Tibial artery (tissue), 4 donors: ENCODE measurements at regions not wholly inside any gene's neighbourhood (a gene's known extent, or its start where the extent isn't known, plus 50 kb on each side); places are given as distances from the start of the nearest gene placed in this dataset.

ENCODE experiments used
- DNase-seq, 2 donors: peaks; one replicate each; pipeline ENCODE4 v3.0.0-alpha.2; 2019
- H3K27ac ChIP-seq, 2 donors: fragments of 200-600 bp; sonication (generic) in 1 of 2; 1 replicate in 1 of 2; 2 replicates in 1 of 2; pipeline ENCODE4 v1.5.1; 2018 to 2019; ENCODE audit warnings: mild to moderate bottlenecking in 1 of 2
- H3K27me3 ChIP-seq, 2 donors: fragments of 200-600 bp; sonication (generic) in 1 of 2; one replicate each; pipeline versions ENCODE4 v1.5.1 to v1.6.0; 2016 to 2019
- H3K36me3 ChIP-seq, 3 donors: fragments of 200-600 bp; sonication (generic) in 2 of 3; one replicate each; pipeline ENCODE4 v1.5.1; 2016 to 2019; ENCODE audit warnings: mild to moderate bottlenecking in 2 of 3
- H3K4me1 ChIP-seq, 4 donors: fragments of 200-600 bp; sonication (generic) in 2 of 4; 1 replicate in 3 of 4; 2 replicates in 1 of 4; pipeline ENCODE4 v1.5.1; 2016 to 2019
- H3K4me3 ChIP-seq, 2 donors: fragments of 200-600 bp; sonication (generic) in 1 of 2; 1 replicate in 1 of 2; 2 replicates in 1 of 2; pipeline ENCODE4 v1.5.1; 2018 to 2019; ENCODE audit warnings: mild to moderate bottlenecking in 2 of 2
- H3K9me3 ChIP-seq, 3 donors: fragments of 200-600 bp; sonication (generic) in 1 of 3; one replicate each; pipeline ENCODE4 v1.5.1; 2016 to 2019
- CTCF ChIP-seq, 2 experiments: fragments of 200-600 bp in 1 of 2; fragments of 450-650 bp in 1 of 2; IDR thresholded peaks; one replicate each; pipeline ENCODE4 v1.5.1; 2017 to 2019; ENCODE audit warnings: antibody characterized with exemption in 2 of 2, mild to moderate bottlenecking in 1 of 2, moderate library complexity in 1 of 2
- intact Hi-C: fragments of 100-400 bp; cut with DNase I; formaldehyde crosslinking; loops from one replicate; pipeline ENCODE4 v1.15.0; 2023; ENCODE audit warnings: low total_unique reads

- no peak overlapping the region for H3K4me3 ChIP-seq
- H3K9me3 ChIP-seq: no peaks in the 10 kb centered on the region
- DNase-seq: no peak
- no peaks in the 10 kb centered on the region for H3K36me3 ChIP-seq
- H3K27ac ChIP-seq: no peak overlapping the region
- H3K4me1 ChIP-seq: no peaks in the 10 kb centered on the region
- TF ChIP-seq CTCF (IDR thresholded peaks at IDR 0.05): no peak
- intact Hi-C loops: no loop called here
- H3K27me3 ChIP-seq: no peaks in the 10 kb centered on the region
Measured at GRCh38 chr9:81211741-81212140, 477.6 kb downstream of the TLE1 start.

- DNase-seq: no peak
- no peaks in the 10 kb centered on the region for H3K9me3 ChIP-seq
- no peaks in the 10 kb centered on the region for H3K27me3 ChIP-seq
- intact Hi-C loops: no loop called here
- H3K4me3 ChIP-seq: no peak overlapping the region
- no peaks in the 10 kb centered on the region for H3K36me3 ChIP-seq
- no peak for TF ChIP-seq CTCF (IDR thresholded peaks at IDR 0.05)
- H3K4me1 ChIP-seq: no peaks in the 10 kb centered on the region
- H3K27ac ChIP-seq: no peak overlapping the region
Measured at GRCh38 chr9:81207651-81208050, 481.7 kb downstream of the TLE1 start.

- no peaks in the 10 kb centered on the region for H3K4me1 ChIP-seq
- H3K4me3 ChIP-seq: no peak overlapping the region
- DNase-seq: no peak
- no peaks in the 10 kb centered on the region for H3K36me3 ChIP-seq
- H3K9me3 ChIP-seq: no peaks in the 10 kb centered on the region
- no peak for TF ChIP-seq CTCF (IDR thresholded peaks at IDR 0.05)
- H3K27ac ChIP-seq: no peak overlapping the region
- H3K27me3 ChIP-seq: no peaks in the 10 kb centered on the region
- intact Hi-C loops: no loop called here
Measured at GRCh38 chr9:81202292-81202691, 487.1 kb downstream of the TLE1 start.

- Histone ChIP-seq H3K4me3 (no peak overlapping the region), H3K4me1 (no peaks in the 10 kb centered on the region), H3K27me3 (no peaks in the 10 kb centered on the region), H3K36me3 (no peaks in the 10 kb centered on the region), H3K27ac (no peak overlapping the region), H3K9me3 (peaks cover 0 to 4% (median 0%) of the 10 kb centered on the region in 3 donors)
- TF ChIP-seq CTCF (IDR thresholded peaks at IDR 0.05): no peak
- intact Hi-C loops: no loop called here
- DNase-seq: no peak
Measured at GRCh38 chr9:81195206-81195605, 494.1 kb downstream of the TLE1 start.

GRCh38 chr9:81193362-81194339 is 495.7 kb downstream of the TLE1 start:
- no peaks in the 10 kb centered on the region for H3K27me3 ChIP-seq
- H3K36me3 ChIP-seq: no peaks in the 10 kb centered on the region
- DNase-seq: no peak
- no peaks in the 10 kb centered on the region for H3K4me1 ChIP-seq
- H3K9me3 ChIP-seq: peaks cover 0 to 4% (median 0%) of the 10 kb centered on the region in 3 donors
- intact Hi-C loops: no loop called here
- no peak overlapping the region for H3K4me3 ChIP-seq
- no peak overlapping the region for H3K27ac ChIP-seq
- no peak for TF ChIP-seq CTCF (IDR thresholded peaks at IDR 0.05)
